ENCODE measurements at regions not wholly inside any gene's neighbourhood (a gene's known extent, or its start where the extent isn't known, plus 50 kb on each side); places are given as distances from the start of the nearest gene placed in this dataset.

- intact Hi-C loops (cut with micrococcal nuclease; ENCODE audit: unreplicated experiment), result no loop called here
- in situ Hi-C loops (cut with HindIII; ENCODE audit: low pct_unique_long_range_greater_than_20kb, low sequenced_read_pairs), result no loop called here
- no peaks in the 10 kb centered on the region for H3K9me3 ChIP-seq (ENCODE audit: control insufficient read depth, insufficient read depth, low read depth, low read length)
- no peaks in the 10 kb centered on the region for H3K36me3 ChIP-seq (ENCODE audit: control insufficient read depth, insufficient read depth, low read length)
- CTCF ChIA-PET, result no interaction called here
- TF ChIP-seq REST (IDR thresholded peaks at IDR 0.05; ENCODE audit: insufficient read depth in 1 of 2, low read depth in 2 of 2, low read length in 1 of 2) (no peak), SIN3A (IDR thresholded peaks at IDR 0.05; ENCODE audit: borderline replicate concordance, insufficient read depth, low read depth, low read length) (no peak), CTCF (IDR thresholded peaks at IDR 0.05) (no peak)
- ATAC-seq, result no peak
- H3K27me3 ChIP-seq (ENCODE audit: control insufficient read depth, insufficient read depth, low read length), result no peaks in the 10 kb centered on the region
- H3K4me1 ChIP-seq (ENCODE audit: control insufficient read depth, insufficient read depth, low read length), result no peaks in the 10 kb centered on the region
- POLR2A ChIA-PET, result no interaction called here
- no peak overlapping the region for H3K27ac ChIP-seq (ENCODE audit: low read length)
- H3K4me3 ChIP-seq (ENCODE audit: low read depth in 2 of 2, low read length in 2 of 2), result no peak overlapping the region
- no TSS peak for BruUV-seq (replicated peaks)
- no peak for DNase-seq (ENCODE audit: low read depth, low spot score)
Measured at GRCh38 chr1:81230983-81231728, 569.6 kb upstream of the ADGRL2 start.

GRCh38 chr1:81228926-81229325 lies 571.8 kb upstream of the ADGRL2 start:
- no peak for TF ChIP-seq CTCF (IDR thresholded peaks at IDR 0.05)
- no peak for TF ChIP-seq SIN3A (IDR thresholded peaks at IDR 0.05; ENCODE audit: borderline replicate concordance, insufficient read depth, low read depth, low read length)
- no peak for TF ChIP-seq POLR2AphosphoS5 (IDR thresholded peaks at IDR 0.05; ENCODE audit: low read depth, low read length)
- no peak for TF ChIP-seq REST (IDR thresholded peaks at IDR 0.05; ENCODE audit: insufficient read depth in 1 of 2, low read depth in 2 of 2, low read length in 1 of 2)
- TF ChIP-seq TCF7L2 (IDR thresholded peaks at IDR 0.05; ENCODE audit: low read depth, low read length), result no peak
- Histone ChIP-seq H3K9me3 (ENCODE audit: control insufficient read depth, insufficient read depth, low read depth, low read length) (no peaks in the 10 kb centered on the region), H3K27me3 (ENCODE audit: control insufficient read depth, insufficient read depth, low read length) (no peaks in the 10 kb centered on the region), H3K4me1 (ENCODE audit: control insufficient read depth, insufficient read depth, low read length) (no peaks in the 10 kb centered on the region), H3K4me3 (ENCODE audit: low read depth in 2 of 2, low read length in 2 of 2) (no peak overlapping the region), H3K27ac (ENCODE audit: low read length) (no peak overlapping the region), H3K36me3 (ENCODE audit: control insufficient read depth, insufficient read depth, low read length) (no peaks in the 10 kb centered on the region)
- in situ Hi-C loops (cut with HindIII; ENCODE audit: low pct_unique_long_range_greater_than_20kb, low sequenced_read_pairs), result no loop called here
- DNase-seq (ENCODE audit: low read depth, low spot score) (no peak), ATAC-seq (no peak)
- ChIA-PET CTCF (no interaction called here), POLR2A (no interaction called here)
- intact Hi-C loops (cut with micrococcal nuclease; ENCODE audit: unreplicated experiment), result no loop called here
- BruUV-seq (replicated peaks), result no TSS peak

Measured in Panc1 (cell line).